ENCODE measurements at regions not wholly inside any gene's neighbourhood (a gene's known extent, or its start where the extent isn't known, plus 50 kb on each side); places are given as distances from the start of the nearest gene placed in this dataset.

DNA sequence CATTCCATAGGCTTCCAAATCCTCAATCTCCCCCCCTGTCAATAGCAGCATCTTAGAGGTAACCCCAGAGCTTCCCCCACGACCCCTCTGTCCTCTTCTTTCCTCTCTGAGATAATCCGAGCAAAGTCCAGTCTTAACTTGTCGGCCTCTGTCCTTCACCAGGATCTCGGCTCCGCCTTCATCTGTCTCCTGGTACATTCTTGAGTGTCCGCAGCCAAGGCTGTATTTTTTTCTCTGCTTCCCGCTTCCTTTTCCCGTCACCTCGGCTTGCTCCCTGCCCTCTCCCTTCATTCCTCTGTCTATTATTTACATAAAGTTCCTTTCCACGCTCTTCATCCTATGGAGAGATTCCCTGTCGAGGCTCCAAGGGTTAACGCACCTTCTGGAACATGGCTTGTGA lies 153.9 kb upstream of the GSC start:
- intact Hi-C loops (cut with DNase I): no loop called here
- Histone ChIP-seq H3K4me3 (no peak overlapping the region), H3K36me3 (no peaks in the 10 kb centered on the region), H3K27me3 (no peaks in the 10 kb centered on the region), H3K4me1 (no peaks in the 10 kb centered on the region), H3K9me3 (no peaks in the 10 kb centered on the region), H3K27ac (no peak overlapping the region)
- DNase-seq (no peak), ATAC-seq (no peak)
- TF ChIP-seq, protein P1, sequence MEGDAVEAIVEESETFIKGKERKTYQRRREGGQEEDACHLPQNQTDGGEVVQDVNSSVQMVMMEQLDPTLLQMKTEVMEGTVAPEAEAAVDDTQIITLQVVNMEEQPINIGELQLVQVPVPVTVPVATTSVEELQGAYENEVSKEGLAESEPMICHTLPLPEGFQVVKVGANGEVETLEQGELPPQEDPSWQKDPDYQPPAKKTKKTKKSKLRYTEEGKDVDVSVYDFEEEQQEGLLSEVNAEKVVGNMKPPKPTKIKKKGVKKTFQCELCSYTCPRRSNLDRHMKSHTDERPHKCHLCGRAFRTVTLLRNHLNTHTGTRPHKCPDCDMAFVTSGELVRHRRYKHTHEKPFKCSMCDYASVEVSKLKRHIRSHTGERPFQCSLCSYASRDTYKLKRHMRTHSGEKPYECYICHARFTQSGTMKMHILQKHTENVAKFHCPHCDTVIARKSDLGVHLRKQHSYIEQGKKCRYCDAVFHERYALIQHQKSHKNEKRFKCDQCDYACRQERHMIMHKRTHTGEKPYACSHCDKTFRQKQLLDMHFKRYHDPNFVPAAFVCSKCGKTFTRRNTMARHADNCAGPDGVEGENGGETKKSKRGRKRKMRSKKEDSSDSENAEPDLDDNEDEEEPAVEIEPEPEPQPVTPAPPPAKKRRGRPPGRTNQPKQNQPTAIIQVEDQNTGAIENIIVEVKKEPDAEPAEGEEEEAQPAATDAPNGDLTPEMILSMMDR (IDR thresholded peaks at IDR 0.05): no peak

DNA sequence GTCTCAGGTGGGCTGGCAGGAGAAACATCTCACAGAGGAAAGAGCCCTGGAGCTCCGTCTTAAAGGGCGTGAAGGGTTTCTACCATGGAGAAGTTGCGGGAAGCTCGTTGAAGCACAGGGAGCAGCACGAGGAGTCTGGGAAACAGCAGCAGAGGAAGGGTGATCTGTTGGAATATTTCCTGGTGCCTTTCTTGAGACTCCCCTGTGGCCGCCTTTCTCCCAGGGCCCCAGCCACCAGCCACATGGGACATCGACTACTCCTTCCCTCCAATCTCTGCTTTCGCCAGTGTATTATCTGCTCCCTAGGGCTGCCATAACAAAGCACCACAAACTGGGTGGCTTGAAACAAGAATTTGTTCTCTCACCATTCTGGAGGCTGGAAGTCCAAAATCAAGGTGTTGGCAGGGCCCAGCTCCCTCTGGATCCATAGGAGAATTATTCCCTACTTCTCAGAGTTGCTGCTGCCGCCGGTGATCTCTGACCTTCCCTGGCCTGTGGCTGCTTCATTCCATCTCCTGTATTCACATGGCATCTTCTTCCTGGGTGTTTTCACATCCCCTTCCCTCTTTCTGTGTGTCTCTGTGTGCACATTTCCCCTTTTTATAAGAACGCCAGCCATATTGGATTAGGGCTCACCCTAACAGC lies 152.8 kb upstream of the GSC start:
- DNase-seq (no peak), ATAC-seq (no peak)
- Histone ChIP-seq H3K9me3 (no peaks in the 10 kb centered on the region), H3K27me3 (no peaks in the 10 kb centered on the region), H3K4me1 (no peaks in the 10 kb centered on the region), H3K4me3 (no peak overlapping the region), H3K27ac (no peak overlapping the region), H3K36me3 (no peaks in the 10 kb centered on the region)
- intact Hi-C loops (cut with DNase I): no loop called here
- TF ChIP-seq, protein P1 (IDR thresholded peaks at IDR 0.05): no peak

DNA sequence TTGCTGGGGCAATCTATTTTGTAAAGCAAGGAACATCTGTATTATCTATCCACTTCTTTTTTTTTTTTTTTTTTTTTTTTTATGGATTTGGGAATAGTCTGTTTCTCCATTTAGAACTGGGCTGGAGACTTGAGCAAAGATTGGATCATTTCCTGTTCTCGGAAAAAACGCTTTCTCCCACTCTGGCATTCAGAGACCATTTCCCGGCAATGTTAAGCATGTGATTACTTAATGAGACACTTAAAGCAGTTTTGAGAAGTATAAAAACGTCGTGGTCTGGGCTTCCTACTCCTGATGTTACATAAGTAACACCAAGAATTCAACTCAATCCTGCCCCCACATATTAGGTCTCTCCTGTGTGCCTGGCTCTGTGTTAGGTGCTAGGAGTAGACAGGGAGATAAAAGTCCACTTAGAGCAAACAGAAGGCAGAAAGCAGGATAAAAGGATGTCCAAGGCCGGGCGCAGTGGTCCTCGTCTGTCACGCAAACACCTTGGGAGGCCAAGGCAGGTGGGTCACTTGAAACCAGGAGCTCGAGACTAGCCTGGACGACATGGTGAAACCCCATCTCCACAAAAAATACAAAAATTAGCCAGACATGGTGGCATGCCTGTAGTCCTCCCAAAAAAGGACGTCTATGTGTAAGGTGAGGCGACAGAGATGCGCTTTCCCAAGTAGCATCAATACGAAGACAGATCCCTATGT lies 152.1 kb upstream of the GSC start:
- H3K4me1 ChIP-seq: no peaks in the 10 kb centered on the region
- H3K27me3 ChIP-seq: no peaks in the 10 kb centered on the region
- no peaks in the 10 kb centered on the region for H3K36me3 ChIP-seq
- H3K4me3 ChIP-seq: no peak overlapping the region
- TF ChIP-seq, protein P1 (IDR thresholded peaks at IDR 0.05): no peak
- ATAC-seq (no peak), DNase-seq (no peak)
- no peaks in the 10 kb centered on the region for H3K9me3 ChIP-seq
- H3K27ac ChIP-seq: no peak overlapping the region
- intact Hi-C loops (cut with DNase I): no loop called here

DNA sequence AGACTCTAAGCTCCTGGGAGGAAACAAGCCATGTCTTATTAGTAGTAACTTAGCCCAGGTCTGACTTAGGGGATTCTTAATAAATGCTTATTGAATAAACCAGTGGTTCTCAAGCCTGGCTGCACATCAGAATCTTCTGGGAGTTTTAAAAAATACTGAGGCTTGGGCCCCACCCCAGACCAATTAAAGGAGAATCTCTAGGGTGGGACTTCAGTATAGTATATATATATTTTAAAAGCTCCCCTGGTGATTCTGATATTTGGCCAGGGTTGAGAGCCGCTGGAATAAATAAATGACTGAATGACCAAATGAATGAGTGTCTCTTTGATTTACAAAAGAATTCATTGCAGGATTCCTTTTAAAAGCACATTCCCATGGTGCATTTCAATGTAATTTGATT lies 151.5 kb upstream of the GSC start:
- ATAC-seq: no peak
- DNase-seq: no peak
- no peak overlapping the region for H3K27ac ChIP-seq
- intact Hi-C loops (cut with DNase I): no loop called here
- H3K4me1 ChIP-seq: no peaks in the 10 kb centered on the region
- H3K27me3 ChIP-seq: no peaks in the 10 kb centered on the region
- no peaks in the 10 kb centered on the region for H3K36me3 ChIP-seq
- TF ChIP-seq, protein P1 (IDR thresholded peaks at IDR 0.05): no peak
- H3K9me3 ChIP-seq: no peaks in the 10 kb centered on the region
- no peak overlapping the region for H3K4me3 ChIP-seq

DNA sequence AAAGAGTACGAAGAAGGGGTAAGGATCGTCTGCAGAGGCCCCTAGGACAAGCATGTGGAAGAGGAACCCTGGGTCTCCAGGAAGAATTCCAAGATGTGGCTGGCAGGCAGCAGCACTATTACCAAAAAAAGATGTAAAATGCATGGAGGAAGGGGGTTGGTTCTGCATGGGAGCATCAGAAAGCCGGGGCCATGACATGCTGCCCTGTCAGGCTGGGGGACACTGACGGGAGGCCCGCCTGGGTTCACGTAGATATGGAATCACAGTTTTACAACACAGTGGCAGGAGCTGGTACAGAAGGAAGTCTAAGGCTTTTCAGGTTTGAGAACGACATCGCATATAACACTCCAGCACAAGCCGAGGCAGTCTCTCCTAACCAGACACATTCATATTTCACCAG lies 150.0 kb upstream of the GSC start:
- Histone ChIP-seq H3K27ac (no peak overlapping the region), H3K27me3 (no peaks in the 10 kb centered on the region), H3K36me3 (no peaks in the 10 kb centered on the region), H3K9me3 (no peaks in the 10 kb centered on the region), H3K4me1 (no peaks in the 10 kb centered on the region), H3K4me3 (no peak overlapping the region)
- intact Hi-C loops (cut with DNase I): no loop called here
- ATAC-seq (no peak), DNase-seq (no peak)
- TF ChIP-seq, protein P1 (IDR thresholded peaks at IDR 0.05): no peak
